ENCODE measurements at regions not wholly inside any gene's neighbourhood (a gene's known extent, or its start where the extent isn't known, plus 50 kb on each side); places are given as distances from the start of the nearest gene placed in this dataset.

- TF ChIP-seq, protein P1, sequence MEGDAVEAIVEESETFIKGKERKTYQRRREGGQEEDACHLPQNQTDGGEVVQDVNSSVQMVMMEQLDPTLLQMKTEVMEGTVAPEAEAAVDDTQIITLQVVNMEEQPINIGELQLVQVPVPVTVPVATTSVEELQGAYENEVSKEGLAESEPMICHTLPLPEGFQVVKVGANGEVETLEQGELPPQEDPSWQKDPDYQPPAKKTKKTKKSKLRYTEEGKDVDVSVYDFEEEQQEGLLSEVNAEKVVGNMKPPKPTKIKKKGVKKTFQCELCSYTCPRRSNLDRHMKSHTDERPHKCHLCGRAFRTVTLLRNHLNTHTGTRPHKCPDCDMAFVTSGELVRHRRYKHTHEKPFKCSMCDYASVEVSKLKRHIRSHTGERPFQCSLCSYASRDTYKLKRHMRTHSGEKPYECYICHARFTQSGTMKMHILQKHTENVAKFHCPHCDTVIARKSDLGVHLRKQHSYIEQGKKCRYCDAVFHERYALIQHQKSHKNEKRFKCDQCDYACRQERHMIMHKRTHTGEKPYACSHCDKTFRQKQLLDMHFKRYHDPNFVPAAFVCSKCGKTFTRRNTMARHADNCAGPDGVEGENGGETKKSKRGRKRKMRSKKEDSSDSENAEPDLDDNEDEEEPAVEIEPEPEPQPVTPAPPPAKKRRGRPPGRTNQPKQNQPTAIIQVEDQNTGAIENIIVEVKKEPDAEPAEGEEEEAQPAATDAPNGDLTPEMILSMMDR (IDR thresholded peaks at IDR 0.05), result no peak
- no peak for TF ChIP-seq ZFX (IDR thresholded peaks at IDR 0.05; ENCODE audit: borderline replicate concordance)
These were observed 212.5 kb downstream of the UTRN start for GRCh38 chr6:144497650-144498049.

Data from 22Rv1 (cell line).